Activated naive CD8-positive, alpha-beta T cell treated with anti-CD3 and anti-CD28 coated beads, Interleukin-2, amount 10 ng/mL, durations not matched to agents 7 days and 5 days (primary cell): ENCODE measurements at regions not wholly inside any gene's neighbourhood (a gene's known extent, or its start where the extent isn't known, plus 50 kb on each side); places are given as distances from the start of the nearest gene placed in this dataset.
"Not testable (repeated sequence)": the region's sequence is repeated elsewhere in the genome, so short reads cannot be mapped to it uniquely, and the experiment has no call there.

ENCODE experiments used
- ATAC-seq: fragments of 150-1000 bp; cut with Tn5 transposase; one replicate; pipeline ENCODE4 v1.10.0; 2021; ENCODE audit warnings: low read depth, moderate library complexity
- POLR2A ChIA-PET: fragments of 350-600 bp; sonication (Branson Sonifier 250); formaldehyde crosslinking; loops from one replicate; lab custom pipeline; 2021; ENCODE audit warnings: antibody characterized with exemption; lab: Charles Lee
- DNase-seq: peaks from one replicate; pipeline ENCODE4 v3.0.0; 2021
- H3K27ac Mint-ChIP-seq: one replicate; pipeline ENCODE4 v1.8.0; 2022; ENCODE audit warnings: mild to moderate bottlenecking, mixed read lengths
- H3K27me3 Mint-ChIP-seq: one replicate; pipeline ENCODE4 v1.8.0; 2022; ENCODE audit warnings: mild to moderate bottlenecking, moderate library complexity, mixed read lengths
- H3K36me3 Mint-ChIP-seq: one replicate; pipeline ENCODE4 v1.8.0; 2021; ENCODE audit warnings: mild to moderate bottlenecking, mixed read lengths
- H3K4me1 Mint-ChIP-seq: one replicate; pipeline ENCODE4 v1.8.0; 2021; ENCODE audit warnings: mixed read lengths
- H3K4me3 Mint-ChIP-seq: one replicate; pipeline ENCODE4 v1.8.0; 2022; ENCODE audit warnings: mild to moderate bottlenecking, moderate library complexity, mixed read lengths
- H3K9me3 Mint-ChIP-seq: one replicate; pipeline ENCODE4 v1.8.0; 2021; ENCODE audit warnings: mixed read lengths

DNA sequence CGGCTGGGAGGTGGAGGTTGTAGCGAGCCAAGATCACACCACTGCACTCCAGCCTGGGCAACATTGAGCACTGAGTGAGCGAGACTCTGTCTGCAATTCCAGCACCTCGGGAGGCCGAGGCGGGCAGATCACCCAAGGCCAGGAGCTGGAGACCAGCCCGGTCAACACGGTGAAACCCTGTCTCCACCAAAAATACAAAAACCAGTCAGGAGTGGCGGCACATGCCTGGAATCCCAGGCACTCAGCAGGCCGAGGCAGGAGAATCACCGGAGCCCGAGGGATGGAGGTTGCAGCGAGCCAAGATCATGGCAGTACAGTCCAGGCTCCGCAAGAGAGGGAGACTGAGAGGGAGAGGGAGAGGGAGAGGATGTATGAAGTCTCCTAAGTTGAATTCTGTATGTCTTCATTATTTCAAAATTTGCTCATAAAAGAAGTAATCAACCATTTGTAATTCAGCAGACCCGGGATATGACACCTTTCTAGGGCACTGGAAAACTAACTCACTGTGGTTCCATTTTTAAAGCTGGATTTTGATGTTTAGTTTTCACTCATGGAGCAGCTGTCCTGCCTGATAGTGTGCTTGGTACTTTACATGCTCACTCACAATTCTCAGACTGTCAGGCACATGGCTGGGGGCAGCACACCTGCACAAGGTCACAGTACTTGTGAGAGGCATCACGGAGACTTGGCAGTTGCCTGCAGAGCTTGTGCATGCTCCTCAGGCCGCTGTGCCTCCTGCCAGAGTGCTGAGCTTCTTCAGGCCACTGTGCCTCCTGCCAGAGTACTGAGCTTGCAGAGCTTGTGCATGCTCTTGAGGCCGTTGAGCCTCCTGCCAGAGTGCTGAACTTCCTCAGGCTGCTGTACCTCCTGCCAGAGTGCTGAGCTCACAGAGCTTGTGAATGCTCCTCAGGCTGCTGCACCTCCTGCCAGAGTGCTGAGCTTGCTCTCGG is 106.2 kb downstream of the ERMARD start:
- Mint-ChIP-seq H3K4me3 (no peak overlapping the region), H3K27me3 (no peaks in the 10 kb centered on the region), H3K36me3 (peaks cover 2% of the 10 kb centered on the region), H3K27ac (no peak overlapping the region), H3K4me1 (peaks cover 10% of the 10 kb centered on the region), H3K9me3 (peaks cover 11% of the 10 kb centered on the region)
- POLR2A ChIA-PET = no interaction called here
- DNase-seq = no peak
- no peak for ATAC-seq

DNA sequence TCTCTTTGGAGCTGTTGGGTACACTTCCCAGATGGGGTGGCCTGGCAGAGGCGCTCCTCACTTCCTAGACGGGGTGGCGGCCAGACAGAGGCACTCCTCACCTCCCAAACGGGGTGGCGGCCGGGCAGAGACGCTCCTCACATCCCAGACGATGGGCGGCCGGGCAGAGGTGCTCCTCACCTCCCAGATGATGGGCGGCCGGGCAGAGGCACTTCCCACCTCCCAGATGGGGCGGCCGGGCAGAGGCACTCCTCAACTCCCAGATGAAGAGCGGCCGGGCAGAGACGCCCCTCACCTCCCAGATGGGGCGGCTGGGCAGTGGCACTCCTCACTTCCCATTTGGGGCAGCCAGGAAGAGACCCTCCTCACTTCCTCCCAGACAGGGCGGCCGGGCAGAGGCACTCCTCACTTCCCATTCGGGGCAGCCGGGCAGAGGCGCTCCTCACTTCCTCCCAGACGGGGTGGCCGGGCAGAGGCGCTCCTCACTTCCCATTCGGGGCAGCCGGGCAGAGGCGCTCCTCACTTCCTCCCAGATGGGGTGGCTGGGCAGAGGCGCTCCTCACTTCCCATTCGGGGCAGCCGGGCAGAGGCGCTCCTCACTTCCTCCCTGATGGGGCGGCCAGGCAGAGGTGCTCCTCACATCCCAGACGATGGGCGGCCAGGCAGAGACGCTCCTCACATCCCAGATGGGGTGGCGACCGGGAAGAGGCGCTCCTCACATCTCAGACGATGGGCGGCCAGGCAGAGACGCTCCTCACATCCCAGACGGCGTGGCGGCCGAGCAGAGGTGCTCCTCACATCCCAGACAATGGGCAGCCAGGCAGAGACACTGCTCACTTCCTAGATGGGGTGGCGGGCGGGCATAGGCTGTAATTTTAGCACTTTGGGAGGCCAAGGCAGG is 105.3 kb downstream of the ERMARD start:
- ATAC-seq, H3K27me3 Mint-ChIP-seq, H3K4me3 Mint-ChIP-seq, H3K36me3 Mint-ChIP-seq, POLR2A ChIA-PET, H3K27ac Mint-ChIP-seq, DNase-seq: not testable (repeated sequence)
- H3K4me1 Mint-ChIP-seq = peaks cover 10% of the 10 kb centered on the region
- H3K9me3 Mint-ChIP-seq = peaks cover 11% of the 10 kb centered on the region

DNA sequence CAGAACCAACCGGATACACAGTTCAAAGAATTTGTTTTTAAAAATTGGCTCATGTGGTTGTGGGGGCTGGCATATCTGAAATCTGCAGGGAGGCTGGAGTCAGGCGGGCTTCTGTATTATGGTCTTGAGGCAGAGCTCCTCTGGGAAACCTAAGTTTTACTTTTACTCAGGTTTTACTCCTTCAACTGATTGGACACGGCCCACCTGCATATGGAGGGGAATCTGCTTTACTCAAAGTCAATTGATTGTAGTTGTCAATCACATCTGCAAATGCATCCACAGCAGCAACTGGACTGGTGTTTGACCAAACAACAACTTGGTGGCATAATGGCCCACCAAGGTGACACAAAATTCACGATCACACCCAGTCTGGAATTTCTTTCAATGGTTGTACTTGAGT is 103.4 kb downstream of the ERMARD start:
- no peak for DNase-seq
- H3K36me3 Mint-ChIP-seq = no peaks in the 10 kb centered on the region

DNA sequence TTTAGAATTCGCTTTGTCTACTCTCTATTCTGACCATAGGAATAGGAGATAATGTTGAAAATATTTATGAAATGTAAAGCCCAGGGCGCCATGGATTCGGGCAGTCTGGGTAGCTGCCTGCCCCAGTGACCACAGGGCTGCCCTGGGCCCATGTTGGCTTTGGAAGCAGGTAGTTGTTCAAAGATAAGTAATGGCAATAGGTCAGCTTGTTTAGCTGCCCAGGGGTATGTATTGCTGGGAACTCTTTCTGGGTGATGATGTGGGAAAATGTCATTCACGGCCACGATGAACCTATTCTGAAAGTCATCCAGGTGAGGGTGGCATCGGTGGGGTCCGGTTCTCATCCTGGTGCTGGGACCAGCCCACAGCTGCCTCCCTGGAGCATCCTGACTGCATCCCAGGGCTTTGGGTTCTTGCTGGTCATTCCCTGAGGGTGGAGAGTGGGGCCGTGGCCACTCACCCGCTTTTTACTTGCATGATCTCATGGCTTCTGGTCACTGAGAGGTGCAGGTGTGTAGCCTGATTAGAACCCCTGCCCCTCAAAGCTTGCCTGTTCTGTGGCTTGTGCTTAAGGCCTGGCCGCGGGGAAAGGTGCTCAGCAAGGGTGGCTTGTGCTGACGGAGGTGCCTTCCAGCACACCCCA is 102.8 kb downstream of the ERMARD start:
- Mint-ChIP-seq H3K27me3 (peaks cover 2% of the 10 kb centered on the region), H3K27ac (no peak overlapping the region), H3K4me1 (no peaks in the 10 kb centered on the region), H3K36me3 (no peaks in the 10 kb centered on the region), H3K9me3 (peaks cover 11% of the 10 kb centered on the region), H3K4me3 (no peak overlapping the region)
- no peak for ATAC-seq
- POLR2A ChIA-PET = no interaction called here
- DNase-seq = no peak

More for the DNA sequence above, 103.4 kb downstream of the ERMARD start:
- no peaks in the 10 kb centered on the region for H3K4me1 Mint-ChIP-seq
- H3K27me3 Mint-ChIP-seq = no peaks in the 10 kb centered on the region
- no peak for ATAC-seq
- POLR2A ChIA-PET = no interaction called here
- H3K9me3 Mint-ChIP-seq = peaks cover 11% of the 10 kb centered on the region
- no peak overlapping the region for H3K4me3 Mint-ChIP-seq
- no peak overlapping the region for H3K27ac Mint-ChIP-seq

DNA sequence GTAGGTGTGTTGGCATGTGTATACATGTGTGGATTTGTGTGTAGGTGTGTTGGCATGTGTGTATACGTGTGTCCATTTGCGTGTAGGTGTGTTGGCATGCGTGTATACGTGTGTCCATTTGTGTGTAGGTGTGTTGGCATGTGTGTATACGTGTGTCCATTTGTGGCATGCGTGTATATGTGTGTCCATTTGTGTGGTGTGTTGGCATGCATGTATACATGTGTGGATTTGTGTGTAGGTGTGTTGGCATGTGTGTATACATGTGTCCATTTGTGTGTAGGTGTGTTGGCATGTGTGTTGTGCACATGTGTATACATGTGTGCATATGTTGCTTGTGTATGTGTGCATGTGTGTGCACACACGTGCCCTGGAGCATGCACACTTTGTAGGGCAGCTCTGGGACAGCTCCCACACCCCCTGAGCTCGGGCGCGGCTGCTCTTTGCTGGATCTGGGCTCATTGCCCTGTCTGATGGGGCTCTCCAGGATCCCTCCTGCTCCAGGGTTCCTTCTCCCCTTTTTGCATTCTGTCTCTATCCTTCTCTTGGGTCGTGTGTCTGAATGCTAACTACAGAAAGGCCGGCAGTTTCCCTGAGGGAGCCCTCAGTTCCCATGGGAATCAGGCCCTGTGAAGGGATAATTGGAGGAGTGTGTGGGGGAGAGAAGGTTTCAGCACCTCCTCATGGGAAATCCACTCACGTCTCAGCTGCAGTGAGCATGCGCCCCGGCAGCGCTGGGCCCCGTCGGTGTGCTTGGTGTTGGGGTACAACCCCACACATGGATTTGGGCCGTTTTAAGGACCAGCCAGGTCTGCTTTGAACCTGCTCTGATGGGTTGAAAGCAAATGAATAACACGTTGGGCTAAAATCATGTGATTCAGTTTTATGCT is 102.0 kb downstream of the ERMARD start:
- Mint-ChIP-seq H3K27me3 (peaks cover 2% of the 10 kb centered on the region), H3K4me3 (no peak overlapping the region), H3K27ac (no peak overlapping the region), H3K9me3 (peaks cover 11% of the 10 kb centered on the region), H3K36me3 (no peaks in the 10 kb centered on the region), H3K4me1 (no peaks in the 10 kb centered on the region)
- POLR2A ChIA-PET = no interaction called here
- DNase-seq = no peak
- ATAC-seq = no peak

DNA sequence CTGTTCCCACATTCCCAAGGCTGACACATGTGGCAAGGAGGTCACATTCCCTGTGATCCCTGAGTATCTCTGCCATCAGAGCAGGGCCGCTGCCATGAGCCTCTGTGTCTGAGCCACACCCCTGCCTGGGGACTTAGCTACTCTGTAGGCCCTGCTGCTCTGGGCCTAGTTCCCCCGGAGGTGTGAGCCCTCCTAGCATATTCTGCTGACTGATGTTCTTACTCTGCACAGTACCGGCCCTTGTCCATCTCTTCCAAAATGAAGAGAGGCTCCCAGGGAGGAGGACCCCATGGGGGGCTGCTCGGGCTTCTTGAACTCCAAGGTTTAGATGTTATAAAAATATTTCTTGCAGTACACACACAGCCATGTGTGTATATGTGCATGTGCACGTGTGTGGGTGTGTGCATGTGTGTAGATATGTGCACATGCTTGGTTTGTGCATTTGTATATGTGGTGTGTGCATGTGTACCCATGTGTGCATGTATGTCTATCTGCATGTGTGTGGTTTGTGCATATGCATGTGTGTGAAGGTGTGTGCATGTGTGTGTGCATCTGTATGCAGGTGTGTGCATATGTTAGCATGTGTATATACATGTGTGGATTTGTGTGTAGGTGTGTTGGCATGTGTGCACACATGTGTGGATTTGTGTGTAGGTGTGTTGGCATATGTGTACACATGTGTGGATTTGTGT is 101.2 kb downstream of the ERMARD start:
- peaks cover 9% of the 10 kb centered on the region for H3K9me3 Mint-ChIP-seq
- H3K27me3 Mint-ChIP-seq = peaks cover 2% of the 10 kb centered on the region
- ATAC-seq (no peak), DNase-seq (no peak)
- H3K36me3 Mint-ChIP-seq = no peaks in the 10 kb centered on the region
- POLR2A ChIA-PET = no interaction called here
- H3K4me1 Mint-ChIP-seq = no peaks in the 10 kb centered on the region
- no peak overlapping the region for H3K27ac Mint-ChIP-seq
- H3K4me3 Mint-ChIP-seq = no peak overlapping the region

DNA sequence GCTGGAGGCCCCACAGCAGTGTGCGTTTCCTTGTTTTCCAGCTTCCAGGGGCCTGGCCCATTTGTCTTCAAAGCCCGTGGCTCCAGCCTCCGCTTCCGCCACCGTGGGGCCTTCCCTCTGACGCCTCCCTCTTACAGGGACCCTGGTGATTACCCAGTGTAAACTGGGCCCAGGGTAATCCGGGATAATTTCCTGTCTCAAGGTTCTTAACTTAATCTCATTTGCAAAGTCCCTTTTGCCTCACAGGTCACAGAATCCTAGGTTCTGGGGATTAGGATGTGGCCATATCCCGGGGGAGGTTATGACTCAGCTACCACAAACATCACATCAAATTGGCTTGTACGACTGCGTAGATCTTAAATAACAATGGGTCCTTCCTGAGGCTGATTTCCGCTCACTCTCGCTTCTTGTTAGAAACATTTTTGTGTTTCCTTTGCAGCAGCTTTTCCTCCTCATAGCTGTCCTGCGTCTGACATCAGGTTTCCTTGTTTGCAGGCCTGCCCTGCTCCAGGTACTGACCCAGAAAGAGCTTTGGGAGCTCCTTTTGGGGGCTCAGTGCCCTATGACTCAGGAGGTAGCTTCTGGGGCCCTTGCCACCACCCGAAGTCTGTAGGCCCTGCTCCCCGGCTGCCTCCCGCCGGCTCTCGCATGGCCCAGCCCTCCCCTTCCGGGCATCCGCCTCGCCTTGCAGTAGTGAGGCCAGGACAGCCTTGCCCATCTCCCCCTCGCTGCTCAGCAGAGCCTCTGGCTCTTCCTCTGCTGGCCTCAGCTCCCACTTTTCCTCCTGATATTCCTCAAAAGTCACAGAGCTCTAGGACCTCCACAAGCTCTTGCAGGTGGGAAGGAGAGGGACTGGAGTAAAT is 100.5 kb downstream of the ERMARD start:
- Mint-ChIP-seq H3K9me3 (peaks cover 7% of the 10 kb centered on the region), H3K36me3 (no peaks in the 10 kb centered on the region), H3K27ac (no peak overlapping the region), H3K4me1 (no peaks in the 10 kb centered on the region), H3K4me3 (no peak overlapping the region), H3K27me3 (peaks cover 2% of the 10 kb centered on the region)
- DNase-seq = no peak
- ATAC-seq = no peak
- POLR2A ChIA-PET = no interaction called here

DNA sequence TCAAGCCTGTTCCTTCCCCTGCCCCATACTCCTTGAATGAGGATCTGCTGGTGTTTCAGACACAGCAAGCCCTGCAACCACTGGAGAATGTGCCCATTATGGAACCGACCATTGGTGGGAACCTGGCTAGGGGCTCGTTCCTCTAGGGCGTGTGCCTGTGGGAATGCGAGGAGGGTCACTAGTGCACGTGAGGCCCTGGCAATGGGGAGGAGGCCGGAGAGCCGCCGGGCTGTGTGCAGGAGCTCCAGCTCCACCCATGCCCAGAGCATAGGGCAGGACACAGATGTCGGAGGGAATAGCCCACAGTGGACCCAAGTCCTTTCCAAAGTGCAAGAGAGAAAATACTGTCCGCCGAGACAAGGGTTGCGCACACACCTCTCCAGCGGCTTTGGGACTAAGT is 99.3 kb downstream of the ERMARD start:
- no peak for DNase-seq
- no peak overlapping the region for H3K27ac Mint-ChIP-seq
- no peak overlapping the region for H3K4me3 Mint-ChIP-seq
- no peak for ATAC-seq
- H3K4me1 Mint-ChIP-seq = no peaks in the 10 kb centered on the region
- POLR2A ChIA-PET = no interaction called here
- peaks cover 2% of the 10 kb centered on the region for H3K27me3 Mint-ChIP-seq
- H3K9me3 Mint-ChIP-seq = peaks cover 7% of the 10 kb centered on the region
- no peaks in the 10 kb centered on the region for H3K36me3 Mint-ChIP-seq

DNA sequence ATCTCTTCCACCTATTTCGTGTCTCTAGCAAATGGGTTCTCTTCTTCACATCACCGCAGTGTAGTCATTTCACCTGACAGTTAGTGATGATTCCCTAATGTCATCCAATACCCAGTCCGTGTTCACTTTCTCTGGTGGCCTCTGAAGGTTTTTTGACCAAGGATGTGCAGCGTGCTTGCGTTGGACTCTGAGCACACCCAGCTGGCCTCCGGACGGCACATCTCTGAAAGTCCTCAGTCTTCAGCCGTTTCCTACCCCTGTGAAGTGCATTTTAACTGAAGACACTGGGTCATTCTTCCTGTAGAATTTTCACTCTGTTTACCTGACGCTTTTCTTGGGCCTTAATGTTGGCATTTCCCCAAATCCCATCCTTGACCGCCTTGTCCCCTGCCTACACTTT is 98.7 kb downstream of the ERMARD start:
- DNase-seq (no peak), ATAC-seq (no peak)
- Mint-ChIP-seq H3K9me3 (peaks cover 7% of the 10 kb centered on the region), H3K4me3 (no peak overlapping the region), H3K36me3 (no peaks in the 10 kb centered on the region), H3K27ac (no peak overlapping the region), H3K4me1 (no peaks in the 10 kb centered on the region), H3K27me3 (peaks cover 2% of the 10 kb centered on the region)
- POLR2A ChIA-PET = no interaction called here

DNA sequence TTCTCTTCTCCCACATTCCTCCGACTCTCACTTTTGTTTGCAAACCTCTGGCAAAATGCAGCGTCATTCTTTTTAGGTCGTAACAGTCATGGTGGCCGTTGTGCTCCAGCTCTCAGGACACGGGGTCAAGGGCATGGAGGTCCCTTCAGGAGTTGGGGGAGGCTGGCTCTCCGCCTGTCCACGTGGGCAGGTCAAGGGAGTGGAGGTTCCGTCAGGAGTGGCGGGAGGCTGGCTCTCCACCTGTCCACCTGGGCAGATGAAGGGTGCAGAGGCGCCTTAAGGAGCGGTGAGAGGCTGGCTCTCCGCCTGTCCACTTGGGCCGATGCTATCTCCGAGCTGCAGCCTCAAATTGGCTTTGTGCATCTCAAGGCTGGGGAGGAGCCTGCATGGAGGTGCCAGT is 98.0 kb downstream of the ERMARD start:
- no peak for DNase-seq
- POLR2A ChIA-PET = no interaction called here
- no peak for ATAC-seq
- no peak overlapping the region for H3K4me3 Mint-ChIP-seq
- H3K27me3 Mint-ChIP-seq = peaks cover 2% of the 10 kb centered on the region
- no peak overlapping the region for H3K27ac Mint-ChIP-seq
- H3K36me3 Mint-ChIP-seq = no peaks in the 10 kb centered on the region
- peaks cover 7% of the 10 kb centered on the region for H3K9me3 Mint-ChIP-seq
- H3K4me1 Mint-ChIP-seq = no peaks in the 10 kb centered on the region

DNA sequence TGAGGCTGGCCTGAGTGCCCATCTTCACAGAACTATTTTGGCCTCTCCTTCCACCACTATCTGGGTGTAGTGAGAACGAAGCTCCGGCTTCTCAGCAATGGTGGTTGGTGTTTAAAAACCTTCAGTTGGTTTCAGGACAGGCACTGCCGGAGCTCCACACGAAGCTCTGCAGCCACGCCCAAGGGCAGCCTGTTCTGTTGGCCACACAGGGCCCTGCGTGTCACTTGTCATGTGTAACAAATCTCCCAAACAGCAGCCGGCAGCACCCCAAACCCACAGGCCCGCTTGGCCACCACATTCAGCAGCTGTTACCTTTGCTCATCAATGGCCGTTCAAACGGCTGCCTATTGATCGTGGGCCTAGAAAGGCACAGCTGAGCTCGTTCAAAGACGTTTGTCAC is 97.5 kb downstream of the ERMARD start:
- no peak overlapping the region for H3K4me3 Mint-ChIP-seq
- H3K27ac Mint-ChIP-seq = no peak overlapping the region
- ATAC-seq (no peak), DNase-seq (no peak)
- H3K9me3 Mint-ChIP-seq = peaks cover 7% of the 10 kb centered on the region
- no peaks in the 10 kb centered on the region for H3K4me1 Mint-ChIP-seq
- POLR2A ChIA-PET = no interaction called here
- H3K27me3 Mint-ChIP-seq = peaks cover 6% of the 10 kb centered on the region
- H3K36me3 Mint-ChIP-seq = no peaks in the 10 kb centered on the region
